NT2/D1 (cell line): ENCODE measurements at regions not wholly inside any gene's neighbourhood (a gene's known extent, or its start where the extent isn't known, plus 50 kb on each side); places are given as distances from the start of the nearest gene placed in this dataset.

ENCODE experiments used
- DNase-seq: peaks from one replicate; pipeline ENCODE4 v3.0.0-alpha.2; 2011; ENCODE audit warnings: low read depth, low spot score
- H3K27me3 ChIP-seq: 2 replicates; pipeline ENCODE4 v1.6.0; 2011; ENCODE audit warnings: mild to moderate bottlenecking; ENCODE audit not compliant: insufficient read length, insufficient read depth
- H3K36me3 ChIP-seq: 2 replicates; pipeline ENCODE4 v1.6.1; 2011; ENCODE audit warnings: mild to moderate bottlenecking, low read length, mixed read lengths; ENCODE audit not compliant: insufficient read depth, insufficient read length
- H3K4me1 ChIP-seq: 2 replicates; pipeline ENCODE4 v1.5.1; 2011; ENCODE audit not compliant: insufficient read depth, insufficient read length
- H3K4me3 ChIP-seq: 2 replicates; pipeline ENCODE4 v1.5.1; 2011; ENCODE audit warnings: low read depth; ENCODE audit not compliant: insufficient read length
- H3K9ac ChIP-seq: 2 replicates; pipeline ENCODE4 v1.6.0; 2011; ENCODE audit warnings: low read depth; ENCODE audit not compliant: insufficient read length
- H3K9me3 ChIP-seq: 2 replicates; pipeline ENCODE4 v1.5.1; 2011; ENCODE audit warnings: mild to moderate bottlenecking, low read length; ENCODE audit not compliant: insufficient read depth
- SUZ12 ChIP-seq: IDR thresholded peaks from 2 replicates; pipeline ENCODE4 v1.6.1; 2011; ENCODE audit not compliant: insufficient read length, insufficient read depth; ENCODE audit errors: extremely low read depth
- YY1 ChIP-seq: IDR thresholded peaks from 2 replicates; pipeline ENCODE4 v1.6.1; 2011; ENCODE audit not compliant: insufficient read length, insufficient read depth
- ZNF274 ChIP-seq: IDR thresholded peaks from 2 replicates; pipeline ENCODE4 v1.6.1; 2011; ENCODE audit warnings: mild to moderate bottlenecking, low read depth, low read length

- H3K36me3 ChIP-seq, result no peaks in the 10 kb centered on the region
- H3K9ac ChIP-seq, result no peak overlapping the region
- no peak for TF ChIP-seq YY1
- no peak for TF ChIP-seq ZNF274
- no peak for TF ChIP-seq SUZ12
- DNase-seq, result no peak
- peaks cover 2% of the 10 kb centered on the region for H3K4me1 ChIP-seq
- H3K27me3 ChIP-seq, result no peaks in the 10 kb centered on the region
- no peak overlapping the region for H3K4me3 ChIP-seq
- H3K9me3 ChIP-seq, result no peaks in the 10 kb centered on the region
Observed at GRCh38 chr10:117615649-117616048, 73.1 kb downstream of the EMX2 start.

- H3K4me1 ChIP-seq, result peaks cover under 1% of the 10 kb centered on the region
- TF ChIP-seq ZNF274 (no peak), SUZ12 (no peak), YY1 (no peak)
- DNase-seq, result no peak
- H3K4me3 ChIP-seq, result no peak overlapping the region
- H3K9ac ChIP-seq, result no peak overlapping the region
- H3K27me3 ChIP-seq, result no peaks in the 10 kb centered on the region
- H3K9me3 ChIP-seq, result no peaks in the 10 kb centered on the region
- H3K36me3 ChIP-seq, result no peaks in the 10 kb centered on the region
Observed at GRCh38 chr10:117616179-117616578, 73.6 kb downstream of the EMX2 start.

GRCh38 chr10:117617086-117617485 lies 74.5 kb downstream of the EMX2 start:
- Histone ChIP-seq H3K9ac (no peak overlapping the region), H3K36me3 (no peaks in the 10 kb centered on the region), H3K27me3 (no peaks in the 10 kb centered on the region), H3K4me3 (no peak overlapping the region), H3K4me1 (no peaks in the 10 kb centered on the region), H3K9me3 (no peaks in the 10 kb centered on the region)
- no peak for DNase-seq
- TF ChIP-seq ZNF274 (no peak), SUZ12 (no peak), YY1 (no peak)

- H3K36me3 ChIP-seq, result no peaks in the 10 kb centered on the region
- TF ChIP-seq YY1 (no peak), SUZ12 (no peak), ZNF274 (no peak)
- no peak overlapping the region for H3K4me3 ChIP-seq
- H3K27me3 ChIP-seq, result no peaks in the 10 kb centered on the region
- H3K4me1 ChIP-seq, result no peaks in the 10 kb centered on the region
- H3K9me3 ChIP-seq, result no peaks in the 10 kb centered on the region
- no peak for DNase-seq
- H3K9ac ChIP-seq, result no peak overlapping the region
Observed at GRCh38 chr10:117617659-117618058, 75.1 kb downstream of the EMX2 start.

- no peak overlapping the region for H3K9ac ChIP-seq
- no peaks in the 10 kb centered on the region for H3K27me3 ChIP-seq
- no peaks in the 10 kb centered on the region for H3K9me3 ChIP-seq
- no peak overlapping the region for H3K4me3 ChIP-seq
- no peaks in the 10 kb centered on the region for H3K4me1 ChIP-seq
- no peak for TF ChIP-seq YY1
- no peak for TF ChIP-seq ZNF274
- no peak for TF ChIP-seq SUZ12
- no peaks in the 10 kb centered on the region for H3K36me3 ChIP-seq
- no peak for DNase-seq
Observed at GRCh38 chr10:117619223-117619622, 76.7 kb downstream of the EMX2 start.

GRCh38 chr10:117619707-117620405 lies 77.3 kb downstream of the EMX2 start:
- no peak overlapping the region for H3K9ac ChIP-seq
- DNase-seq, result no peak
- no peaks in the 10 kb centered on the region for H3K27me3 ChIP-seq
- no peaks in the 10 kb centered on the region for H3K4me1 ChIP-seq
- no peak overlapping the region for H3K4me3 ChIP-seq
- TF ChIP-seq ZNF274 (no peak), SUZ12 (no peak), YY1 (no peak)
- H3K9me3 ChIP-seq, result peaks cover 5% of the 10 kb centered on the region; the same call in 1 of the 2 replicates
- no peaks in the 10 kb centered on the region for H3K36me3 ChIP-seq

GRCh38 chr10:117621196-117621595 lies 78.7 kb downstream of the EMX2 start:
- DNase-seq, result no peak
- H3K9ac ChIP-seq, result no peak overlapping the region
- H3K4me1 ChIP-seq, result no peaks in the 10 kb centered on the region
- TF ChIP-seq YY1, result no peak
- TF ChIP-seq ZNF274, result no peak
- no peak for TF ChIP-seq SUZ12
- H3K27me3 ChIP-seq, result no peaks in the 10 kb centered on the region
- H3K4me3 ChIP-seq, result no peak overlapping the region
- peaks cover 7% of the 10 kb centered on the region; the same call in 1 of the 2 replicates for H3K9me3 ChIP-seq
- H3K36me3 ChIP-seq, result no peaks in the 10 kb centered on the region
